ENCODE measurements at regions not wholly inside any gene's neighbourhood (a gene's known extent, or its start where the extent isn't known, plus 50 kb on each side); places are given as distances from the start of the nearest gene placed in this dataset.
"Not testable (repeated sequence)": the region's sequence is repeated elsewhere in the genome, so short reads cannot be mapped to it uniquely, and the experiment has no call there.

DNA sequence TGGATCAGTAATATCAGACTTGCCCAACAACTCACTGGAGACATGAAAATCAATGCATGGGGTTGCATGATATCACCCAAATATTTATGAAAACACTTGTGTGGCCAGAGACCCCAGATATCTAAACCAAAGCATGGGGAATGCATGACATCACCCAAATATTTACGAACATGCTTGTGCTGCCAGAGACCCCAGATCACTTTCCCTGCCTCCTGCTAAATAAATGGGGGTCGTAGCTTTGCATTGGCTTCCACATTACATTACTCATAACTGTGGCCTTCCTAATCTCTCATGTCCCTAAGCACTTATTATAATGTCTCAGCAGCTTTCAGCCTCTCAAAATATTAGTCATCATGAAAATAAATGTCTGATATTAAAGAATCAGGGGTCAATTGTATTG, 838.0 kb upstream of the DEFB115 start:
- no peaks in the 10 kb centered on the region for H3K4me1 ChIP-seq (ENCODE audit: control insufficient read depth in 2 of 2, insufficient read depth in 2 of 2, low read length in 2 of 2)
- H3K9me3 ChIP-seq (ENCODE audit: control insufficient read depth in 2 of 2, low read length in 2 of 2), result no peaks in the 10 kb centered on the region
- no peak overlapping the region for H3K4me3 ChIP-seq (ENCODE audit: low read length in 2 of 2)
- H3K36me3 ChIP-seq (ENCODE audit: control insufficient read depth in 2 of 2, insufficient read depth in 2 of 2, low read length in 2 of 2), result no peaks in the 10 kb centered on the region
- H3K27ac ChIP-seq (ENCODE audit: low read depth in 2 of 2, low read length in 2 of 2), result no peak overlapping the region
- H3K9ac ChIP-seq (ENCODE audit: low read depth in 1 of 2, low read length in 2 of 2), result no peak overlapping the region
- no peaks in the 10 kb centered on the region for H3K27me3 ChIP-seq (ENCODE audit: control insufficient read depth in 2 of 2, insufficient read depth in 2 of 2, low read length in 2 of 2)

- not testable (repeated sequence) for H3K36me3 ChIP-seq (ENCODE audit: control insufficient read depth in 2 of 2, insufficient read depth in 2 of 2, low read length in 2 of 2); H3K9me3 ChIP-seq (ENCODE audit: control insufficient read depth in 2 of 2, low read length in 2 of 2); H3K4me1 ChIP-seq (ENCODE audit: control insufficient read depth in 2 of 2, insufficient read depth in 2 of 2, low read length in 2 of 2); H3K4me3 ChIP-seq (ENCODE audit: low read length in 2 of 2); H3K27me3 ChIP-seq (ENCODE audit: control insufficient read depth in 2 of 2, insufficient read depth in 2 of 2, low read length in 2 of 2); H3K9ac ChIP-seq (ENCODE audit: low read depth in 1 of 2, low read length in 2 of 2); H3K27ac ChIP-seq (ENCODE audit: low read depth in 2 of 2, low read length in 2 of 2)
Measured at GRCh38 chr20:30419871-30420420, 837.5 kb upstream of the DEFB115 start.

All from mucosa of rectum (tissue), 2 donors.